MM.1S (cell line): ENCODE measurements at regions not wholly inside any gene's neighbourhood (a gene's known extent, or its start where the extent isn't known, plus 50 kb on each side); places are given as distances from the start of the nearest gene placed in this dataset.

Source experiments
- DNase-seq: peaks from one replicate; pipeline ENCODE4 v3.0.0-alpha.2; 2015
- H2AFZ ChIP-seq: fragments of 300-600 bp; sonication (generic); 2 replicates; pipeline ENCODE4 v1.6.0; 2016; ENCODE audit warnings: antibody characterized with exemption, low read length
- H3F3A ChIP-seq: fragments of 300-600 bp; sonication (generic); 2 replicates; pipeline ENCODE4 v1.6.1; 2016; ENCODE audit warnings: mild to moderate bottlenecking, antibody characterized with exemption, low read length, moderate library complexity, mixed read lengths; ENCODE audit not compliant: insufficient read depth
- H3K27ac ChIP-seq: fragments of 300-600 bp; sonication (generic); 2 replicates; pipeline ENCODE4 v1.5.1; 2016; ENCODE audit warnings: mild to moderate bottlenecking, low read length
- H3K27me3 ChIP-seq: fragments of 300-600 bp; sonication (generic); replicated peaks from 2 replicates; pipeline ENCODE4 v1.6.0; 2016; ENCODE audit warnings: low read length; ENCODE audit not compliant: insufficient read depth
- H3K36me3 ChIP-seq: fragments of 300-600 bp; sonication (generic); replicated peaks from 2 replicates; pipeline ENCODE4 v1.6.1; 2016; ENCODE audit warnings: mild to moderate bottlenecking, low read length, mixed read lengths; ENCODE audit not compliant: insufficient read depth
- H3K4me1 ChIP-seq: fragments of 300-600 bp; sonication (generic); 2 replicates; pipeline ENCODE4 v1.6.1; 2016; ENCODE audit warnings: low read length, mixed read lengths
- H3K4me2 ChIP-seq: fragments of 300-600 bp; sonication (generic); 2 replicates; pipeline ENCODE4 v1.6.0; 2016; ENCODE audit warnings: low read depth, low read length
- H3K4me3 ChIP-seq: fragments of 300-600 bp; sonication (generic); 2 replicates; pipeline ENCODE4 v1.5.1; 2016; ENCODE audit warnings: low read length, mixed read lengths
- H3K79me2 ChIP-seq: fragments of 300-600 bp; sonication (generic); 2 replicates; pipeline ENCODE4 v1.6.1; 2016; ENCODE audit warnings: mixed run types, low read length, mixed read lengths
- H3K9ac ChIP-seq: fragments of 300-600 bp; sonication (generic); 2 replicates; pipeline ENCODE4 v1.6.1; 2016; ENCODE audit warnings: low read length, mixed read lengths
- H3K9me2 ChIP-seq: fragments of 300-600 bp; sonication (generic); replicated peaks from 2 replicates; pipeline ENCODE4 v1.6.1; 2016; ENCODE audit warnings: mild to moderate bottlenecking, low read length, mixed read lengths; ENCODE audit not compliant: insufficient read depth
- H3K9me3 ChIP-seq: fragments of 300-600 bp; sonication (generic); replicated peaks from 2 replicates; pipeline ENCODE4 v1.6.1; 2016; ENCODE audit warnings: mild to moderate bottlenecking, low read length, mixed read lengths; ENCODE audit not compliant: insufficient read depth
- H4K20me1 ChIP-seq: fragments of 300-600 bp; sonication (generic); 2 replicates; pipeline ENCODE4 v1.6.1; 2016; ENCODE audit warnings: mild to moderate bottlenecking, low read length, moderate library complexity, mixed read lengths; ENCODE audit not compliant: insufficient read depth
- CTCF ChIP-seq: fragments of 300-600 bp; sonication (generic); IDR thresholded peaks from 2 replicates; pipeline ENCODE4 v1.5.1; 2016; ENCODE audit warnings: antibody characterized with exemption, low read length, mixed read lengths
- EZH2 ChIP-seq: fragments of 300-600 bp; sonication (generic); optimal IDR thresholded peaks from 2 replicates; pipeline ENCODE3; 2017; ENCODE audit warnings: low read depth, mild to moderate bottlenecking, antibody characterized with exemption, low read length, mixed read lengths
- EZH2phosphoT487 ChIP-seq: fragments of 300-600 bp; sonication (generic); IDR thresholded peaks from 2 replicates; pipeline ENCODE4 v1.6.1; 2018; ENCODE audit warnings: antibody characterized with exemption, low read length

- Histone ChIP-seq H3F3A (no peaks in the 10 kb centered on the region), H3K4me2 (no peak overlapping the region), H4K20me1 (no peaks in the 10 kb centered on the region), H3K9me3 (no peaks in the 10 kb centered on the region), H3K4me1 (no peaks in the 10 kb centered on the region), H3K27me3 (no peaks in the 10 kb centered on the region), H3K27ac (no peak overlapping the region), H2AFZ (no peak overlapping the region), H3K4me3 (no peak overlapping the region), H3K36me3 (no peaks in the 10 kb centered on the region), H3K9ac (no peak overlapping the region), H3K9me2 (no peaks in the 10 kb centered on the region), H3K79me2 (no peaks in the 10 kb centered on the region)
- DNase-seq = no peak
- no peak for TF ChIP-seq EZH2
- TF ChIP-seq CTCF = no peak
- TF ChIP-seq EZH2phosphoT487 = no peak
Observed at GRCh38 chr15:37199545-37199944, 99.2 kb upstream of the MEIS2 start.

- Histone ChIP-seq H3K9me2 (no peaks in the 10 kb centered on the region), H3K4me3 (no peak overlapping the region), H3F3A (no peaks in the 10 kb centered on the region), H3K27me3 (no peaks in the 10 kb centered on the region), H2AFZ (no peak overlapping the region), H3K36me3 (no peaks in the 10 kb centered on the region), H4K20me1 (no peaks in the 10 kb centered on the region), H3K27ac (no peak overlapping the region), H3K4me2 (no peak overlapping the region), H3K4me1 (0 out of 2 replicates have a peak, but pooled peaks cover 3% of the 10 kb centered on the region), H3K9me3 (no peaks in the 10 kb centered on the region), H3K9ac (no peak overlapping the region), H3K79me2 (no peaks in the 10 kb centered on the region)
- no peak for DNase-seq
- TF ChIP-seq EZH2phosphoT487 = no peak
- no peak for TF ChIP-seq EZH2
- no peak for TF ChIP-seq CTCF
Observed at GRCh38 chr15:37203050-37203449, 102.7 kb upstream of the MEIS2 start.

GRCh38 chr15:37204692-37205091, 104.3 kb upstream of the MEIS2 start:
- H3K9ac ChIP-seq = peak overlapping the region; percentile 16; the same call in 1 of the 2 replicates
- DNase-seq = peak; percentile 61
- H3K9me3 ChIP-seq = no peaks in the 10 kb centered on the region
- no peaks in the 10 kb centered on the region for H3K79me2 ChIP-seq
- 0 out of 2 replicates have a peak, but pooled peaks cover 3% of the 10 kb centered on the region for H3K4me1 ChIP-seq
- H3K9me2 ChIP-seq = no peaks in the 10 kb centered on the region
- H3K36me3 ChIP-seq = no peaks in the 10 kb centered on the region
- H3K4me2 ChIP-seq = peak overlapping the region; percentile 81
- no peaks in the 10 kb centered on the region for H3F3A ChIP-seq
- peak; percentile 57 for TF ChIP-seq CTCF
- no peak for TF ChIP-seq EZH2
- peak overlapping the region; percentile 55 for H2AFZ ChIP-seq
- no peaks in the 10 kb centered on the region for H4K20me1 ChIP-seq
- H3K4me3 ChIP-seq = peak overlapping the region; percentile 46
- peak overlapping the region; percentile 24; the same call in 1 of the 2 replicates for H3K27ac ChIP-seq
- H3K27me3 ChIP-seq = no peaks in the 10 kb centered on the region
